ENCODE measurements at regions not wholly inside any gene's neighbourhood (a gene's known extent, or its start where the extent isn't known, plus 50 kb on each side); places are given as distances from the start of the nearest gene placed in this dataset.

- Histone ChIP-seq H3K27ac (ENCODE audit: low read length) (no peak overlapping the region), H3K4me2 (ENCODE audit: low read length) (no peak overlapping the region), H2AFZ (ENCODE audit: low read depth, low read length) (no peak overlapping the region), H3K9me3 (ENCODE audit: low read length) (no peaks in the 10 kb centered on the region), H3K9me2 (ENCODE audit: insufficient read depth, low read length) (no peaks in the 10 kb centered on the region), H3F3A (ENCODE audit: insufficient read depth, low read length, poor library complexity, severe bottlenecking) (no peaks in the 10 kb centered on the region), H4K20me1 (ENCODE audit: insufficient read depth) (no peaks in the 10 kb centered on the region), H3K79me2 (replicated peaks; ENCODE audit: insufficient read depth, low read length) (no peaks in the 10 kb centered on the region), H3K27me3 (ENCODE audit: insufficient read depth, low read depth, low read length) (no peaks in the 10 kb centered on the region), H3K36me3 (ENCODE audit: insufficient read depth, low read length) (no peaks in the 10 kb centered on the region), H3K9ac (ENCODE audit: low read length) (no peak overlapping the region), H3K4me3 (ENCODE audit: low read length) (no peak overlapping the region)
- TF ChIP-seq MXI1 (conservative IDR thresholded peaks at IDR 0.05; ENCODE audit: poor library complexity, severe bottlenecking) (no peak), TAF1 (IDR thresholded peaks at IDR 0.05; ENCODE audit: low read depth) (no peak), SMC3 (conservative IDR thresholded peaks at IDR 0.05; ENCODE audit: poor library complexity) (no peak), POLR2AphosphoS5 (IDR thresholded peaks at IDR 0.05) (no peak), CTCF (IDR thresholded peaks at IDR 0.05; ENCODE audit: poor library complexity, severe bottlenecking) (no peak), RAD21 (conservative IDR thresholded peaks at IDR 0.05) (no peak), EZH2 (IDR thresholded peaks at IDR 0.05; ENCODE audit: borderline replicate concordance, insufficient read depth, low read length, poor library complexity, severe bottlenecking) (no peak)
These were observed 594.5 kb upstream of the MAP3K7 start for GRCh38 chr6:91181416-91181815.

- Histone ChIP-seq H3K36me3 (ENCODE audit: insufficient read depth, low read length) (no peaks in the 10 kb centered on the region), H2AFZ (ENCODE audit: low read depth, low read length) (no peak overlapping the region), H3F3A (ENCODE audit: insufficient read depth, low read length, poor library complexity, severe bottlenecking) (peaks cover 4% of the 10 kb centered on the region), H3K79me2 (replicated peaks; ENCODE audit: insufficient read depth, low read length) (no peaks in the 10 kb centered on the region), H3K9me3 (ENCODE audit: low read length) (no peaks in the 10 kb centered on the region), H3K27me3 (ENCODE audit: insufficient read depth, low read depth, low read length) (no peaks in the 10 kb centered on the region), H4K20me1 (ENCODE audit: insufficient read depth) (no peaks in the 10 kb centered on the region), H3K9me2 (ENCODE audit: insufficient read depth, low read length) (no peaks in the 10 kb centered on the region), H3K9ac (ENCODE audit: low read length) (no peak overlapping the region), H3K4me3 (ENCODE audit: low read length) (no peak overlapping the region), H3K27ac (ENCODE audit: low read length) (peak overlapping the region; percentile 85), H3K4me2 (ENCODE audit: low read length) (no peak overlapping the region)
- TF ChIP-seq POLR2AphosphoS5 (IDR thresholded peaks at IDR 0.05) = no peak
- TF ChIP-seq EZH2 (IDR thresholded peaks at IDR 0.05; ENCODE audit: borderline replicate concordance, insufficient read depth, low read length, poor library complexity, severe bottlenecking) = no peak
These were observed 586.8 kb upstream of the MAP3K7 start for GRCh38 chr6:91173651-91174050.

- Histone ChIP-seq H3K79me2 (replicated peaks; ENCODE audit: insufficient read depth, low read length) (no peaks in the 10 kb centered on the region), H3K4me3 (ENCODE audit: low read length) (no peak overlapping the region), H3K27me3 (ENCODE audit: insufficient read depth, low read depth, low read length) (no peaks in the 10 kb centered on the region), H3K9me3 (ENCODE audit: low read length) (no peaks in the 10 kb centered on the region), H3K9ac (ENCODE audit: low read length) (peak overlapping the region; percentile 22), H3K4me2 (ENCODE audit: low read length) (no peak overlapping the region), H3K36me3 (ENCODE audit: insufficient read depth, low read length) (no peaks in the 10 kb centered on the region), H3F3A (ENCODE audit: insufficient read depth, low read length, poor library complexity, severe bottlenecking) (peaks cover 4% of the 10 kb centered on the region), H3K9me2 (ENCODE audit: insufficient read depth, low read length) (no peaks in the 10 kb centered on the region), H4K20me1 (ENCODE audit: insufficient read depth) (no peaks in the 10 kb centered on the region), H2AFZ (ENCODE audit: low read depth, low read length) (no peak overlapping the region), H3K27ac (ENCODE audit: low read length) (peak overlapping the region; percentile 85)
- TF ChIP-seq SMC3 (conservative IDR thresholded peaks at IDR 0.05; ENCODE audit: poor library complexity) = no peak
- TF ChIP-seq TAF1 (IDR thresholded peaks at IDR 0.05; ENCODE audit: low read depth) = no peak
- no peak for TF ChIP-seq POLR2AphosphoS5 (IDR thresholded peaks at IDR 0.05)
- no peak for TF ChIP-seq EP300 (conservative IDR thresholded peaks at IDR 0.05; ENCODE audit: poor library complexity, severe bottlenecking)
- TF ChIP-seq EZH2 (IDR thresholded peaks at IDR 0.05; ENCODE audit: borderline replicate concordance, insufficient read depth, low read length, poor library complexity, severe bottlenecking) = no peak
- TF ChIP-seq RAD21 (conservative IDR thresholded peaks at IDR 0.05) = no peak
- TF ChIP-seq CTCF (IDR thresholded peaks at IDR 0.05; ENCODE audit: poor library complexity, severe bottlenecking) = no peak
- TF ChIP-seq MXI1 (conservative IDR thresholded peaks at IDR 0.05; ENCODE audit: poor library complexity, severe bottlenecking) = no peak
- no peak for TF ChIP-seq REST (IDR thresholded peaks at IDR 0.05; ENCODE audit: borderline replicate concordance)
These were observed 586.3 kb upstream of the MAP3K7 start for GRCh38 chr6:91173186-91173585.
